Adrenal gland (tissue), 9 donors: ENCODE measurements at regions not wholly inside any gene's neighbourhood (a gene's known extent, or its start where the extent isn't known, plus 50 kb on each side); places are given as distances from the start of the nearest gene placed in this dataset.

Source experiments
- DNase-seq, 7 donors: peaks; one replicate each; pipeline ENCODE4 v3.0.0-alpha.2; 2019 to 2020
- H3K27ac ChIP-seq, 5 donors: fragments of 200-600 bp; sonication (generic) in 4 of 5; 1 replicate in 3 of 5; 2 replicates in 2 of 5; pipeline versions ENCODE4 v1.5.1 to v1.8.0; 2016 to 2020; ENCODE audit warnings: mild to moderate bottlenecking in 1 of 5
- H3K27me3 ChIP-seq: fragments of 200-600 bp; 2 replicates; pipeline ENCODE4 v1.8.0; 2021
- H3K36me3 ChIP-seq, 2 donors: fragments of 200-600 bp; replicated peaks in 1 of 2; 1 replicate in 1 of 2; 2 replicates in 1 of 2; pipeline versions ENCODE4 v1.5.1 to v1.8.0; 2018 to 2022
- H3K4me1 ChIP-seq, 2 donors: fragments of 200-600 bp; replicated peaks in 1 of 2; 1 replicate in 1 of 2; 2 replicates in 1 of 2; pipeline versions ENCODE4 v1.5.1 to v1.8.0; 2018 to 2021
- H3K4me3 ChIP-seq, 4 donors: fragments of 200-600 bp; sonication (generic) in 3 of 4; one replicate each; pipeline ENCODE4 v1.5.1; 2016 to 2018
- H3K9me3 ChIP-seq, 3 donors: fragments of 200-600 bp; sonication (generic) in 1 of 3; replicated peaks in 1 of 3; 1 replicate in 2 of 3; 2 replicates in 1 of 3; pipeline versions ENCODE4 v1.5.1 to v1.8.0; 2016 to 2021
- POLR2A ChIP-seq, 2 donors: fragments of 450-650 bp; IDR thresholded peaks; one replicate each; pipeline ENCODE4 v1.6.1; 2017; ENCODE audit warnings: antibody characterized with exemption in 2 of 2, mild to moderate bottlenecking in 2 of 2, moderate library complexity in 1 of 2
- WGBS, 4 donors: extraction: QIAGEN DNeasy Blood & Tissue Kit in 2 of 4; methylation state at CpG; one replicate each; pipeline versions ENCODE4 v1.1.5 to v1.1.7; 2013 to 2017; 5-methylcytosine and 5-hydroxymethylcytosine counted together
- intact Hi-C, 2 donors: fragments of 100-400 bp; cut with DNase I; formaldehyde crosslinking; loops; one replicate each; pipeline versions ENCODE4 v1.14.1 to v1.15.0; 2022 to 2023
- TF ChIP-seq, protein P1 (sequence below), 6 experiments: fragments of 450-650 bp in 4 of 6; fragments of 200-600 bp in 2 of 6; sonication (generic) in 1 of 6; IDR thresholded peaks; 1 replicate in 5 of 6; 2 replicates in 1 of 6; pipeline versions ENCODE4 v1.5.1 to v1.8.0; 2016 to 2021; ENCODE audit warnings: antibody characterized with exemption in 6 of 6, mild to moderate bottlenecking in 2 of 6, moderate library complexity in 1 of 6
- donor health status: healthy with polysubstance abuse.
- donor health status: Bipolar disorder and iron deficiency.
- donor health status: DM: yes; HTN: yes; CAD: no.
- donor health status: DM: no; HTN: no; CAD: no.
- donor health status: DM: no; HTN: no; CAD: no.

DNA sequence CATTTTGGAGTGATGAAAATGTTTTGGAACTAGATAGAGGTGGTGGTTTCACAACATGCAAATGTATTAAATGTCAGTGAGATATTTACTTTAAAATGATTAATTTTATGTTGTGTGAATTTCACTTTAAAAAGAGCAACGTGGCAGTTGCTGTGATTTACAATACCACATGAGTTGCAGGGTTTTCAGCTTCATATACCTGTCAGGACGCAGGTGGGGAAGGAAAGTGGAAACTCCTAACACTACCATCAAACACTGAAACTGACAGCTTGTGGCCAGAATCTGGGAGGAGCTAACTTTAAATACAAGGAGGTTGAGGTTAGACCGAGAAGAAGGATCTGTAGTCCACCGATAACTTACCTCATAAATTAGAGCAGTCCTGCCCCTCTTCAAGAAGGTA is 168.9 kb upstream of the TMEM72 start:
- WGBS, 4 donors, result 50 to 62% (median 57%) methylated on average over 4 of the region's 4 CpGs
- H3K36me3 ChIP-seq, result no peaks in the 10 kb centered on the region
- peaks cover 6% of the 10 kb centered on the region for H3K27me3 ChIP-seq
- no peak overlapping the region for H3K27ac ChIP-seq
- H3K4me3 ChIP-seq, result no peak overlapping the region
- intact Hi-C loops, result no loop called here
- H3K9me3 ChIP-seq, result peaks cover 0 to 3% (median 0%) of the 10 kb centered on the region in 3 donors
- no peak for TF ChIP-seq POLR2A (IDR thresholded peaks at IDR 0.05)
- TF ChIP-seq, protein P1, sequence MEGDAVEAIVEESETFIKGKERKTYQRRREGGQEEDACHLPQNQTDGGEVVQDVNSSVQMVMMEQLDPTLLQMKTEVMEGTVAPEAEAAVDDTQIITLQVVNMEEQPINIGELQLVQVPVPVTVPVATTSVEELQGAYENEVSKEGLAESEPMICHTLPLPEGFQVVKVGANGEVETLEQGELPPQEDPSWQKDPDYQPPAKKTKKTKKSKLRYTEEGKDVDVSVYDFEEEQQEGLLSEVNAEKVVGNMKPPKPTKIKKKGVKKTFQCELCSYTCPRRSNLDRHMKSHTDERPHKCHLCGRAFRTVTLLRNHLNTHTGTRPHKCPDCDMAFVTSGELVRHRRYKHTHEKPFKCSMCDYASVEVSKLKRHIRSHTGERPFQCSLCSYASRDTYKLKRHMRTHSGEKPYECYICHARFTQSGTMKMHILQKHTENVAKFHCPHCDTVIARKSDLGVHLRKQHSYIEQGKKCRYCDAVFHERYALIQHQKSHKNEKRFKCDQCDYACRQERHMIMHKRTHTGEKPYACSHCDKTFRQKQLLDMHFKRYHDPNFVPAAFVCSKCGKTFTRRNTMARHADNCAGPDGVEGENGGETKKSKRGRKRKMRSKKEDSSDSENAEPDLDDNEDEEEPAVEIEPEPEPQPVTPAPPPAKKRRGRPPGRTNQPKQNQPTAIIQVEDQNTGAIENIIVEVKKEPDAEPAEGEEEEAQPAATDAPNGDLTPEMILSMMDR (IDR thresholded peaks at IDR 0.05), result no peak
- no peaks in the 10 kb centered on the region for H3K4me1 ChIP-seq
- no peak for DNase-seq

DNA sequence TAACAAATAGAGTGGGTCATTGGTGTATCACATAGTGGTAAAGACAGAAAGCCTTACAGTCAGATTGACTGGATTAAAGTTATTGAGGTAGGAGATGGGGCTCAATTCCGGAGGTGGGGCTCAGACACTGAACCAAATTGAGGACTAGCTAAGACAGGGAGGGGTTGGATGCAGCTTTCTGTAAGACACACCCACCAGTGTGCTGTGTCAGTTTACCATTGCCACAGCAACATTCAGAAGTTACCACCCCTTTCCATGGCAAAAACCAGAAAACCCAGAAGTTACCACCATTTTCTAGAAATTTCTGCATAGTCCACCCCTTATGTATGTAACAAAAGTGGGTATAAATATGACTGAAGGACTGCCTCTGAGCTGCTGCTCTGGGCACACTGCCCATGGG is 167.6 kb upstream of the TMEM72 start:
- TF ChIP-seq POLR2A (IDR thresholded peaks at IDR 0.05), result no peak
- Histone ChIP-seq H3K36me3 (no peaks in the 10 kb centered on the region), H3K27me3 (no peaks in the 10 kb centered on the region), H3K4me1 (no peaks in the 10 kb centered on the region), H3K4me3 (no peak overlapping the region), H3K9me3 (no peaks in the 10 kb centered on the region), H3K27ac (no peak overlapping the region)
- intact Hi-C loops, result no loop called here
- 60 to 79% (median 73%) methylated on average over 1 of the region's 1 CpG for whole genome bisulfite sequencing, 4 donors
- DNase-seq, result no peak

DNA sequence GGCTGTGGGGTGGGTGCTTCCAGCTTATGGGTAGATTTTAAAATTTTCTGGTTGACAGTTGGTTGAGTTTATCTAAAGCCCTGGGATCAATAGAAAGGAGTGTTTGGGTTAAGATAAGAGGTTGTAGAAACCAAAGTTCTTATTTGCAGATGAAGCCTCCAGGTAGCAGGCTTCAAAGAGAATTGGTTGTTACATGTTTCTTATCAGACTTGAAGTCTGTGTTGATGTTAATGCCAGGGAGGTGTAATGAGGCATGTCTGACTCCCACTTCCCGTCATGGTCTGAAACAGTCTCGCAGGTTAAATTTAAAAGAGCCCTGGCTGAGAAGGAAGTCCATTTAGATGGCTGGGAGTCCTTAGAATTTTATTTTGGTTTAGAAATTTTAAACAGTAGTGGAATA is 165.2 kb upstream of the TMEM72 start:
- no peaks in the 10 kb centered on the region for H3K27me3 ChIP-seq
- WGBS, 4 donors, result 53 to 70% (median 67%) methylated on average over 2 of the region's 2 CpGs
- no peak for TF ChIP-seq POLR2A (IDR thresholded peaks at IDR 0.05)
- TF ChIP-seq, protein P1 (IDR thresholded peaks at IDR 0.05), result no peak
- no peak overlapping the region for H3K27ac ChIP-seq
- no peaks in the 10 kb centered on the region for H3K4me1 ChIP-seq
- no peak for DNase-seq
- no peak overlapping the region for H3K4me3 ChIP-seq
- intact Hi-C loops, result no loop called here
- no peaks in the 10 kb centered on the region for H3K36me3 ChIP-seq
- H3K9me3 ChIP-seq, result no peaks in the 10 kb centered on the region

DNA sequence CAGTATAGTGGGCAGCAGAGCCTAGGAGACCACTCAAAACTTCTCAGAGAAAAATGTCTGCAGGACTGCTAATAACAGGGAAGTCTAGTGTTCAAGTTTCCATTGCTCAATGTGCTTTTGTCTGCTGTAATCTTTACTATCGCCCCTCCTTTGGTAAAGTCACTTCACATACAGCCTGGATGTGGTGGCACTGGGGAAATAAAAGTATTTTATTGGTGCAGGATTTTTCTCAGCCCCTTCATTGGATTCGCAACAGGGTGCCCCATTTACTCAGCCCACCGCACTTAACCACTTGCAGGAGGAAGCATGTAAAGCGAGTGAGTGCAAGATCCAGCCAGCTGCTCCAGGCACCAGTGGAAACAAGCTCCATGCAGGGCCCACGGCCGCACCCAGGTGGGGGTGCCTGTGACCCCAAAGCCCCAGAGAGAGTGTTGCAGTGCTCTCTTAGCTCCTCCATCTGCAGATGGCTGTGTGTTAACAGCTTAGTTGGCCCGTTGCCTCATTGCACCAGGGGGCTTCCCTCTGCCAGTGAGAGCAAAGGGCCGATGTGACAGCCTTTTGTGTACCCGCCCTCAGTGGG is 163.5 kb upstream of the TMEM72 start:
- DNase-seq, result no peak
- H3K27me3 ChIP-seq, result no peaks in the 10 kb centered on the region
- no peak overlapping the region for H3K27ac ChIP-seq
- 88 to 96% (median 93%) methylated on average over 9 of the region's 9 CpGs for WGBS, 4 donors
- H3K4me3 ChIP-seq, result no peak overlapping the region
- TF ChIP-seq, protein P1 (IDR thresholded peaks at IDR 0.05), result no peak
- intact Hi-C loops, result no loop called here
- no peaks in the 10 kb centered on the region for H3K9me3 ChIP-seq
- no peaks in the 10 kb centered on the region for H3K36me3 ChIP-seq
- no peaks in the 10 kb centered on the region for H3K4me1 ChIP-seq

DNA sequence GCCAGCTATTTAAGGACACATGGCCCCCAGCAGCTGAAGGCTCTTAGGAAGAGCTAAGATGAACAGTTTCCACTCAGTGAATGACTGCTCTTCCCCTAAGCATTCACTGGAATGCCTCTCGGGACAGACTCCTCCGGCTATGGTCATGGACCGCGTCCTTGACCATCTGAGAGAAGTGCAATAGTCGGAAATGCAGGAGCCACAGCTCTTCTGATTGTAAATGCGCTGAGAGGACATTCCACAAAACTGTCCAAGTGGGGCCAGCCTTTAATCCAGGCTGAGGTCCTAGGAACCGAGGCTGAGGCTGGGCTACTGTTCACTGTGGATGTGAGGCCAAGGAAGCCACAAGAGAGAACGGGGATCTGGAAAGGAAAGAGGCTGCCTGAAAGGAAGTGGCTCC is 162.0 kb upstream of the TMEM72 start:
- H3K36me3 ChIP-seq, result no peaks in the 10 kb centered on the region
- intact Hi-C loops, result no loop called here
- TF ChIP-seq, protein P1 (IDR thresholded peaks at IDR 0.05), result no peak
- no peak for TF ChIP-seq POLR2A (IDR thresholded peaks at IDR 0.05)
- H3K4me3 ChIP-seq, result no peak overlapping the region
- DNase-seq, result no peak
- no peaks in the 10 kb centered on the region for H3K27me3 ChIP-seq
- 73 to 91% (median 88%) methylated on average over 6 to 8 of the region's 8 CpGs for WGBS, 4 donors
- H3K4me1 ChIP-seq, result peaks cover 0 to 5% of the 10 kb centered on the region in 2 donors
- no peak overlapping the region for H3K27ac ChIP-seq
- no peaks in the 10 kb centered on the region for H3K9me3 ChIP-seq
